SK-N-SH treated with all-trans-retinoic acid at 6 μM for 48 hours (cell line): ENCODE measurements at regions not wholly inside any gene's neighbourhood (a gene's known extent, or its start where the extent isn't known, plus 50 kb on each side); places are given as distances from the start of the nearest gene placed in this dataset.

Source experiments
- ATAC-seq: fragments of 200-7000 bp; cut with Tn5 transposase; 3 replicates; pipeline ENCODE4 v1.9.1; 2020; ENCODE audit warnings: mild to moderate bottlenecking, moderate library complexity
- BACH2 ChIP-seq: fragments of 250-450 bp; sonication (Bioruptor Pico); IDR thresholded peaks from 2 replicates; pipeline ENCODE4 v1.9.0; 2021; ENCODE audit warnings: mild to moderate bottlenecking, borderline replicate concordance
- CSDC2 ChIP-seq: fragments of 250-450 bp; sonication (Bioruptor Pico); IDR thresholded peaks from 2 replicates; pipeline ENCODE4 v1.5.0; 2020; ENCODE audit warnings: mild to moderate bottlenecking, moderate library complexity
- ESRRG ChIP-seq: fragments of 250-450 bp; sonication (Bioruptor Pico); IDR thresholded peaks from 2 replicates; pipeline ENCODE4 v1.6.1; 2021; ENCODE audit warnings: mild to moderate bottlenecking
- GLIS3 ChIP-seq: fragments of 250-450 bp; sonication (Bioruptor Pico); IDR thresholded peaks from 2 replicates; pipeline ENCODE4 v1.5.0; 2020; ENCODE audit warnings: mild to moderate bottlenecking, moderate library complexity
- ISL1 ChIP-seq: fragments of 250-450 bp; sonication (Bioruptor Pico); IDR thresholded peaks from 2 replicates; pipeline ENCODE4 v2.1.2; 2022; ENCODE audit warnings: mild to moderate bottlenecking, moderate library complexity
- PPARA ChIP-seq: fragments of 250-450 bp; sonication (Bioruptor Pico); IDR thresholded peaks from 2 replicates; pipeline ENCODE4 v1.5.0; 2020; ENCODE audit warnings: mild to moderate bottlenecking, borderline replicate concordance
- RARB ChIP-seq: fragments of 250-450 bp; sonication (Bioruptor Pico); IDR thresholded peaks from 2 replicates; pipeline ENCODE4 v1.8.0; 2021; ENCODE audit warnings: mild to moderate bottlenecking, moderate library complexity
- TOX ChIP-seq: fragments of 250-450 bp; sonication (Bioruptor Pico); IDR thresholded peaks from 2 replicates; pipeline ENCODE4 v1.8.0; 2021; ENCODE audit warnings: mild to moderate bottlenecking, moderate library complexity, borderline replicate concordance
- ZC3H10 ChIP-seq: fragments of 250-450 bp; sonication (Bioruptor Pico); IDR thresholded peaks from 2 replicates; pipeline ENCODE4 v1.5.1; 2021; ENCODE audit warnings: mild to moderate bottlenecking, moderate library complexity
- ZFP30 ChIP-seq: fragments of 450-650 bp; formaldehyde crosslinking; IDR thresholded peaks from 2 replicates; pipeline ENCODE4 v1.5.0; 2022; ENCODE audit warnings: mild to moderate bottlenecking, moderate library complexity
- ZNF565 ChIP-seq: fragments of 450-650 bp; formaldehyde crosslinking; conservative IDR thresholded peaks from 2 replicates; pipeline ENCODE4 v1.5.0; 2020; ENCODE audit warnings: low read depth, mild to moderate bottlenecking, moderate library complexity
- ZNF70 ChIP-seq: fragments of 450-650 bp; formaldehyde crosslinking; IDR thresholded peaks from 2 replicates; pipeline ENCODE4 v1.5.0; 2020; ENCODE audit warnings: mild to moderate bottlenecking, moderate library complexity
- TF ChIP-seq, protein P1 (sequence below): fragments of 250-450 bp; sonication (Bioruptor Pico); IDR thresholded peaks from 2 replicates; pipeline ENCODE4 v1.5.1; 2020; ENCODE audit warnings: low read depth, mild to moderate bottlenecking, moderate library complexity
- TF ChIP-seq, protein P2 (sequence below): fragments of 250-450 bp; sonication (Bioruptor Pico); IDR thresholded peaks from 2 replicates; pipeline ENCODE4 v1.5.1; 2021; ENCODE audit warnings: mild to moderate bottlenecking, moderate library complexity
- TF ChIP-seq, protein P3 (sequence below): fragments of 250-450 bp; sonication (Bioruptor Pico); IDR thresholded peaks from 2 replicates; pipeline ENCODE4 v1.8.0; 2020; ENCODE audit warnings: mild to moderate bottlenecking, moderate library complexity, borderline replicate concordance
- TF ChIP-seq, protein P4 (sequence below): fragments of 250-450 bp; sonication (Bioruptor Pico); IDR thresholded peaks from 2 replicates; pipeline ENCODE4 v1.8.0; 2021; ENCODE audit warnings: low read depth, mild to moderate bottlenecking, moderate library complexity, borderline replicate concordance
- TF ChIP-seq, protein P5 (sequence below): fragments of 250-450 bp; sonication (Bioruptor Pico); IDR thresholded peaks from 2 replicates; pipeline ENCODE4 v1.5.0; 2020; ENCODE audit warnings: mild to moderate bottlenecking, moderate library complexity

DNA sequence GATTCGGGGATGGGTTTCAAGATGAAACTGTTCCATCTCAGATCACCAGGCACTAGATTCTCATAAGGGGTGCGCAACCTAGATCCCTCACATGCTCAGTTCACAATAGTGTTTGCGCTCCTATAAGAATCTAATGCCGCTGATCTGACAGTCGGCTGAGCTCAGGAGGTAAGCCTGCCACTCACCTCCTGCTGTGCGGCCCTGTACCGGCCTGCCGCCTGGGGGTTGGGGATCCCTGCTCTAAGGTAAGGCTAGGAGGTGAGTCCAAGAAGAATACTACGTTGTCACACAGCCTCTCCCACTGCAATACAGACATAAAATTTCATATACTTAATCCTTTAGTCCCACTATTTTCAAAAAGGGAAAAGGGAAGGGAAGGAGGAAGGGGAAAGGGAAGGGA is 213.4 kb upstream of the HCCS start:
- ATAC-seq, result no peak
- no peak for TF ChIP-seq BACH2 (CRISPR knock-in tag)
- no peak for TF ChIP-seq TOX (CRISPR knock-in tag)
- TF ChIP-seq, protein P1, sequence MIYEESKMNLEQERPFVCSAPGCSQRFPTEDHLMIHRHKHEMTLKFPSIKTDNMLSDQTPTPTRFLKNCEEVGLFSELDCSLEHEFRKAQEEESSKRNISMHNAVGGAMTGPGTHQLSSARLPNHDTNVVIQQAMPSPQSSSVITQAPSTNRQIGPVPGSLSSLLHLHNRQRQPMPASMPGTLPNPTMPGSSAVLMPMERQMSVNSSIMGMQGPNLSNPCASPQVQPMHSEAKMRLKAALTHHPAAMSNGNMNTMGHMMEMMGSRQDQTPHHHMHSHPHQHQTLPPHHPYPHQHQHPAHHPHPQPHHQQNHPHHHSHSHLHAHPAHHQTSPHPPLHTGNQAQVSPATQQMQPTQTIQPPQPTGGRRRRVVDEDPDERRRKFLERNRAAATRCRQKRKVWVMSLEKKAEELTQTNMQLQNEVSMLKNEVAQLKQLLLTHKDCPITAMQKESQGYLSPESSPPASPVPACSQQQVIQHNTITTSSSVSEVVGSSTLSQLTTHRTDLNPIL, result no peak
- TF ChIP-seq GLIS3 (CRISPR knock-in tag), result no peak
- TF ChIP-seq RARB (CRISPR knock-in tag), result no peak
- TF ChIP-seq ESRRG (CRISPR knock-in tag), result no peak
- no peak for TF ChIP-seq PPARA (CRISPR knock-in tag)
- TF ChIP-seq, protein P2, sequence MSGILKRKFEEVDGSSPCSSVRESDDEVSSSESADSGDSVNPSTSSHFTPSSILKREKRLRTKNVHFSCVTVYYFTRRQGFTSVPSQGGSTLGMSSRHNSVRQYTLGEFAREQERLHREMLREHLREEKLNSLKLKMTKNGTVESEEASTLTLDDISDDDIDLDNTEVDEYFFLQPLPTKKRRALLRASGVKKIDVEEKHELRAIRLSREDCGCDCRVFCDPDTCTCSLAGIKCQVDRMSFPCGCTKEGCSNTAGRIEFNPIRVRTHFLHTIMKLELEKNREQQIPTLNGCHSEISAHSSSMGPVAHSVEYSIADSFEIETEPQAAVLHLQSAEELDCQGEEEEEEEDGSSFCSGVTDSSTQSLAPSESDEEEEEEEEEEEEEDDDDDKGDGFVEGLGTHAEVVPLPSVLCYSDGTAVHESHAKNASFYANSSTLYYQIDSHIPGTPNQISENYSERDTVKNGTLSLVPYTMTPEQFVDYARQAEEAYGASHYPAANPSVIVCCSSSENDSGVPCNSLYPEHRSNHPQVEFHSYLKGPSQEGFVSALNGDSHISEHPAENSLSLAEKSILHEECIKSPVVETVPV (CRISPR knock-in tag), result no peak
- TF ChIP-seq ZC3H10 (CRISPR knock-in tag), result no peak
- TF ChIP-seq, protein P3, sequence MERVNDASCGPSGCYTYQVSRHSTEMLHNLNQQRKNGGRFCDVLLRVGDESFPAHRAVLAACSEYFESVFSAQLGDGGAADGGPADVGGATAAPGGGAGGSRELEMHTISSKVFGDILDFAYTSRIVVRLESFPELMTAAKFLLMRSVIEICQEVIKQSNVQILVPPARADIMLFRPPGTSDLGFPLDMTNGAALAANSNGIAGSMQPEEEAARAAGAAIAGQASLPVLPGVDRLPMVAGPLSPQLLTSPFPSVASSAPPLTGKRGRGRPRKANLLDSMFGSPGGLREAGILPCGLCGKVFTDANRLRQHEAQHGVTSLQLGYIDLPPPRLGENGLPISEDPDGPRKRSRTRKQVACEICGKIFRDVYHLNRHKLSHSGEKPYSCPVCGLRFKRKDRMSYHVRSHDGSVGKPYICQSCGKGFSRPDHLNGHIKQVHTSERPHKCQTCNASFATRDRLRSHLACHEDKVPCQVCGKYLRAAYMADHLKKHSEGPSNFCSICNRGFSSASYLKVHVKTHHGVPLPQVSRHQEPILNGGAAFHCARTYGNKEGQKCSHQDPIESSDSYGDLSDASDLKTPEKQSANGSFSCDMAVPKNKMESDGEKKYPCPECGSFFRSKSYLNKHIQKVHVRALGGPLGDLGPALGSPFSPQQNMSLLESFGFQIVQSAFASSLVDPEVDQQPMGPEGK (CRISPR knock-in tag), result no peak
- no peak for TF ChIP-seq CSDC2 (CRISPR knock-in tag)
- no peak for TF ChIP-seq ISL1 (CRISPR knock-in tag)
- TF ChIP-seq, protein P4, sequence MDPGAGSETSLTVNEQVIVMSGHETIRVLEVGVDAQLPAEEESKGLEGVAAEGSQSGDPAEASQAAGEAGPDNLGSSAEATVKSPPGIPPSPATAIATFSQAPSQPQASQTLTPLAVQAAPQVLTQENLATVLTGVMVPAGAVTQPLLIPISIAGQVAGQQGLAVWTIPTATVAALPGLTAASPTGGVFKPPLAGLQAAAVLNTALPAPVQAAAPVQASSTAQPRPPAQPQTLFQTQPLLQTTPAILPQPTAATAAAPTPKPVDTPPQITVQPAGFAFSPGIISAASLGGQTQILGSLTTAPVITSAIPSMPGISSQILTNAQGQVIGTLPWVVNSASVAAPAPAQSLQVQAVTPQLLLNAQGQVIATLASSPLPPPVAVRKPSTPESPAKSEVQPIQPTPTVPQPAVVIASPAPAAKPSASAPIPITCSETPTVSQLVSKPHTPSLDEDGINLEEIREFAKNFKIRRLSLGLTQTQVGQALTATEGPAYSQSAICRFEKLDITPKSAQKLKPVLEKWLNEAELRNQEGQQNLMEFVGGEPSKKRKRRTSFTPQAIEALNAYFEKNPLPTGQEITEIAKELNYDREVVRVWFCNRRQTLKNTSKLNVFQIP, result no peak

DNA sequence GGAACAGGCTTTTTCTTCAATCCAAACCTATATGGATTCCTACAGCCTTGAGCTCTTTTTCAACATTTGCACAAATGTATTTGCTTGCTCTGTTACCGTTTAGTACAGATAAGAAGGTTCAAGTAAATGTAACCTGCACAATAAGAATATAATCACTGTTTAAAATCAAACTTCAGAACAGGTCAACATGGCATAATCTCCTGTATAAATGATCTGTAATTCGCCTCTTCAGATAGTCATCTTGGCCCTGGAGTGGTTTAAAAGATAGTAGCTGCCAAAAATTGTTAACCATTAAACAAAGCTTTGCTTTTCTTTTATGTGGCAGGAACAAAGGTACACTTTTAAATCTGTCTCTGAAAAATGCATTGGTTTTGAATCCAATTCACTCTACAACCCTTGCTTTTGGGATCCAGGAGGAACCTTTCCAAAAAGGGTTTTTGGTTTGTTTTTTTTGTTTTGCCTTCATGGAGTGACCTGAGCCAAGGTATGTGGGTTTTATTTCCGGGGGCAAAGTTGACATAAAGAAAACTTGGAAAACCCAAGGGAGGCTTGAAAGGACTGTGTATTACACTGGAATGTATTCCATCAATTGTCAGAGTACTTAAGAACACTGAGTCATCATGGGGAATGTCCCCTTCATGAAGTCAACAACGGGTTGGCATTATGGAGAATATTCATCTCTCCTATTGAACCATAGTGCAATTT is 210.4 kb upstream of the HCCS start:
- ATAC-seq, result peak; percentile 78
- TF ChIP-seq, protein P4, result no peak
- TF ChIP-seq ZNF70 (CRISPR knock-in tag) (no peak), ZFP30 (CRISPR knock-in tag) (no peak), RARB (CRISPR knock-in tag) (no peak), GLIS3 (CRISPR knock-in tag) (no peak), CSDC2 (CRISPR knock-in tag) (peak; percentile 65; the same call in 1 of the 2 replicates), ISL1 (CRISPR knock-in tag) (peak; percentile 71), ESRRG (CRISPR knock-in tag) (no peak), BACH2 (CRISPR knock-in tag) (no peak), ZNF565 (CRISPR knock-in tag) (no peak)
- TF ChIP-seq, protein P5, sequence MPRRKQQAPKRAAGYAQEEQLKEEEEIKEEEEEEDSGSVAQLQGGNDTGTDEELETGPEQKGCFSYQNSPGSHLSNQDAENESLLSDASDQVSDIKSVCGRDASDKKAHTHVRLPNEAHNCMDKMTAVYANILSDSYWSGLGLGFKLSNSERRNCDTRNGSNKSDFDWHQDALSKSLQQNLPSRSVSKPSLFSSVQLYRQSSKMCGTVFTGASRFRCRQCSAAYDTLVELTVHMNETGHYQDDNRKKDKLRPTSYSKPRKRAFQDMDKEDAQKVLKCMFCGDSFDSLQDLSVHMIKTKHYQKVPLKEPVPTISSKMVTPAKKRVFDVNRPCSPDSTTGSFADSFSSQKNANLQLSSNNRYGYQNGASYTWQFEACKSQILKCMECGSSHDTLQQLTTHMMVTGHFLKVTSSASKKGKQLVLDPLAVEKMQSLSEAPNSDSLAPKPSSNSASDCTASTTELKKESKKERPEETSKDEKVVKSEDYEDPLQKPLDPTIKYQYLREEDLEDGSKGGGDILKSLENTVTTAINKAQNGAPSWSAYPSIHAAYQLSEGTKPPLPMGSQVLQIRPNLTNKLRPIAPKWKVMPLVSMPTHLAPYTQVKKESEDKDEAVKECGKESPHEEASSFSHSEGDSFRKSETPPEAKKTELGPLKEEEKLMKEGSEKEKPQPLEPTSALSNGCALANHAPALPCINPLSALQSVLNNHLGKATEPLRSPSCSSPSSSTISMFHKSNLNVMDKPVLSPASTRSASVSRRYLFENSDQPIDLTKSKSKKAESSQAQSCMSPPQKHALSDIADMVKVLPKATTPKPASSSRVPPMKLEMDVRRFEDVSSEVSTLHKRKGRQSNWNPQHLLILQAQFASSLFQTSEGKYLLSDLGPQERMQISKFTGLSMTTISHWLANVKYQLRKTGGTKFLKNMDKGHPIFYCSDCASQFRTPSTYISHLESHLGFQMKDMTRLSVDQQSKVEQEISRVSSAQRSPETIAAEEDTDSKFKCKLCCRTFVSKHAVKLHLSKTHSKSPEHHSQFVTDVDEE, result no peak
- TF ChIP-seq, protein P2 (CRISPR knock-in tag), result no peak
